ENCODE measurements at regions not wholly inside any gene's neighbourhood (a gene's known extent, or its start where the extent isn't known, plus 50 kb on each side); places are given as distances from the start of the nearest gene placed in this dataset.

DNA sequence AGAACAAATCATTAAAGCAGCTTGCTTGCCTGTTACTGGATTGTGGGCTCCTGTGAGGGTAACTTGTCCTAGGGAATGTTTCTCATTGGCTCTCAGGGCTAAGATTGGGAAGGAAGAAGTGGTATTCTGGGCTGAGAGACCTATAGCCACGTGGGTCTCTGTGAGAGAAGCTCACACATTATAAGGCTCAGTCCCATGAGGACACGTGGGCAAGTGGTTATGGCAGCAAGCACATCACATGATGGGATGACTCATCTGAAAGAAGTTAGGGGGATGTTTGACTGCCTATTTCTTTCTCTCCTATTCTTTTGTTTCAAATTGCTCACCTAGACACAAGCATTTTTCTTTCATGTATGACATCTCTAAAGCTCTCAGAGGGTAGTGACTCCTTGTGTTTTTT, 418.0 kb upstream of the ST6GAL2 start:
- no peak for TF ChIP-seq EP300 (IDR thresholded peaks at IDR 0.05)
- TF ChIP-seq, protein P1, sequence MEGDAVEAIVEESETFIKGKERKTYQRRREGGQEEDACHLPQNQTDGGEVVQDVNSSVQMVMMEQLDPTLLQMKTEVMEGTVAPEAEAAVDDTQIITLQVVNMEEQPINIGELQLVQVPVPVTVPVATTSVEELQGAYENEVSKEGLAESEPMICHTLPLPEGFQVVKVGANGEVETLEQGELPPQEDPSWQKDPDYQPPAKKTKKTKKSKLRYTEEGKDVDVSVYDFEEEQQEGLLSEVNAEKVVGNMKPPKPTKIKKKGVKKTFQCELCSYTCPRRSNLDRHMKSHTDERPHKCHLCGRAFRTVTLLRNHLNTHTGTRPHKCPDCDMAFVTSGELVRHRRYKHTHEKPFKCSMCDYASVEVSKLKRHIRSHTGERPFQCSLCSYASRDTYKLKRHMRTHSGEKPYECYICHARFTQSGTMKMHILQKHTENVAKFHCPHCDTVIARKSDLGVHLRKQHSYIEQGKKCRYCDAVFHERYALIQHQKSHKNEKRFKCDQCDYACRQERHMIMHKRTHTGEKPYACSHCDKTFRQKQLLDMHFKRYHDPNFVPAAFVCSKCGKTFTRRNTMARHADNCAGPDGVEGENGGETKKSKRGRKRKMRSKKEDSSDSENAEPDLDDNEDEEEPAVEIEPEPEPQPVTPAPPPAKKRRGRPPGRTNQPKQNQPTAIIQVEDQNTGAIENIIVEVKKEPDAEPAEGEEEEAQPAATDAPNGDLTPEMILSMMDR (IDR thresholded peaks at IDR 0.05) = no peak

All from esophagus muscularis mucosa (tissue), 3 donors.